OCI-LY7 (cell line): ENCODE measurements at regions not wholly inside any gene's neighbourhood (a gene's known extent, or its start where the extent isn't known, plus 50 kb on each side); places are given as distances from the start of the nearest gene placed in this dataset.

Experiments used
- CTCF ChIP-seq: fragments of 200-600 bp; sonication (generic); conservative IDR thresholded peaks from 2 replicates; pipeline ENCODE4 v1.5.1; 2014; ENCODE audit warnings: mild to moderate bottlenecking, antibody characterized with exemption, low read length, moderate library complexity, mixed read lengths
- EZH2phosphoT487 ChIP-seq: fragments of 200-600 bp; sonication (generic); IDR thresholded peaks from 2 replicates; pipeline ENCODE4 v1.6.1; 2018; ENCODE audit warnings: low read depth, borderline replicate concordance, mild to moderate bottlenecking, mixed run types, antibody characterized with exemption, low read length, moderate library complexity, mixed read lengths

- TF ChIP-seq CTCF (no peak), EZH2phosphoT487 (no peak)
These were observed 368.6 kb upstream of the CCDC196 start for GRCh38 chr14:66117600-66117999.
